OCI-LY7 (cell line): ENCODE measurements at regions not wholly inside any gene's neighbourhood (a gene's known extent, or its start where the extent isn't known, plus 50 kb on each side); places are given as distances from the start of the nearest gene placed in this dataset.

Source experiments
- BruUV-seq: library from RNA; stranded (reverse); fragments of 400-500 nt; replicated peaks from 2 replicates; lab custom pipeline; 2021; lab: Mats Ljungman, UMichigan
- CTCF ChIA-PET: fragments of 300-600 bp; sonication (Branson Sonifier 250); formaldehyde crosslinking; loops from one replicate; lab custom pipeline; 2022; ENCODE audit warnings: antibody characterized with exemption; ENCODE audit not compliant: unreplicated experiment; lab: Charles Lee
- POLR2A ChIA-PET: fragments of 300-600 bp; sonication (Branson Sonifier 250); formaldehyde crosslinking; loops from one replicate; lab custom pipeline; 2022; ENCODE audit warnings: antibody characterized with exemption; lab: Charles Lee
- DNase-seq: peaks from one replicate; pipeline ENCODE4 v3.0.0-alpha.2; 2015; ENCODE audit warnings: low spot score
- H2AFZ ChIP-seq: fragments of 200-600 bp; sonication (generic), shearing (Covaris generic); 2 replicates; pipeline ENCODE4 v1.6.1; 2014; ENCODE audit warnings: mild to moderate bottlenecking, antibody characterized with exemption, low read length, moderate library complexity
- H3K27ac ChIP-seq: fragments of 200-600 bp; sonication (generic); 2 replicates; pipeline ENCODE4 v1.5.1; 2014; ENCODE audit warnings: mixed run types, low read depth, mild to moderate bottlenecking, moderate library complexity, low read length, inconsistent platforms; ENCODE audit not compliant: poor library complexity, severe bottlenecking
- H3K36me3 ChIP-seq: fragments of 200-600 bp; sonication (generic); 2 replicates; pipeline ENCODE4 v1.6.1; 2014; ENCODE audit warnings: mild to moderate bottlenecking, antibody characterized with exemption, low read length, moderate library complexity, mixed read lengths; ENCODE audit not compliant: insufficient read depth
- H3K4me1 ChIP-seq: fragments of 200-600 bp; sonication (generic); 2 replicates; pipeline ENCODE4 v1.5.1; 2014; ENCODE audit warnings: mild to moderate bottlenecking, low read length; ENCODE audit not compliant: insufficient read depth, poor library complexity, severe bottlenecking
- H3K4me2 ChIP-seq: fragments of 200-600 bp; sonication (generic); 2 replicates; pipeline ENCODE4 v1.6.1; 2014; ENCODE audit warnings: mild to moderate bottlenecking, low read length
- H3K4me3 ChIP-seq: fragments of 200-600 bp; sonication (generic); 2 replicates; pipeline ENCODE4 v1.5.1; 2014; ENCODE audit warnings: mild to moderate bottlenecking, low read depth, low read length; ENCODE audit not compliant: poor library complexity, severe bottlenecking
- H3K79me2 ChIP-seq: fragments of 200-600 bp; sonication (generic); 2 replicates; pipeline ENCODE4 v1.6.1; 2016; ENCODE audit warnings: low read depth, mild to moderate bottlenecking, low read length, moderate library complexity, mixed read lengths; ENCODE audit not compliant: insufficient read depth
- H3K9me2 ChIP-seq: fragments of 200-600 bp; sonication (generic); 2 replicates; pipeline ENCODE4 v1.6.1; 2016; ENCODE audit warnings: mild to moderate bottlenecking, low read length, mixed read lengths; ENCODE audit not compliant: insufficient read depth
- H3K9me3 ChIP-seq: fragments of 200-600 bp; sonication (generic); 2 replicates; pipeline ENCODE4 v1.6.1; 2014; ENCODE audit warnings: mild to moderate bottlenecking, mixed run types, low read length, mixed read lengths
- H4K20me1 ChIP-seq: fragments of 200-600 bp; sonication (generic); 2 replicates; pipeline ENCODE4 v1.6.1; 2014; ENCODE audit warnings: mild to moderate bottlenecking, antibody characterized with exemption, low read length, moderate library complexity, mixed read lengths; ENCODE audit not compliant: insufficient read depth
- CTCF ChIP-seq: fragments of 200-600 bp; sonication (generic); conservative IDR thresholded peaks from 2 replicates; pipeline ENCODE4 v1.5.1; 2014; ENCODE audit warnings: mild to moderate bottlenecking, antibody characterized with exemption, low read length, moderate library complexity, mixed read lengths
- EZH2phosphoT487 ChIP-seq: fragments of 200-600 bp; sonication (generic); IDR thresholded peaks from 2 replicates; pipeline ENCODE4 v1.6.1; 2018; ENCODE audit warnings: low read depth, borderline replicate concordance, mild to moderate bottlenecking, mixed run types, antibody characterized with exemption, low read length, moderate library complexity, mixed read lengths
- intact Hi-C: fragments of 100-400 bp; cut with micrococcal nuclease; formaldehyde crosslinking; loops from one replicate; pipeline ENCODE4 v1.10.0; 2022; ENCODE audit not compliant: unreplicated experiment

- POLR2A ChIA-PET: no interaction called here
- BruUV-seq: no TSS peak
- H3K79me2 ChIP-seq: no peaks in the 10 kb centered on the region
Observed at GRCh38 chr2:851078-851477, 99.6 kb upstream of the SNTG2 start.

GRCh38 chr2:850429-850828 is 100.2 kb upstream of the SNTG2 start:
- POLR2A ChIA-PET: no interaction called here
- intact Hi-C loops: no loop called here
- no peaks in the 10 kb centered on the region for H3K79me2 ChIP-seq

More at GRCh38 chr2:851078-851477, 99.6 kb upstream of the SNTG2 start:
- no peak for TF ChIP-seq CTCF
- no peak for TF ChIP-seq EZH2phosphoT487
- CTCF ChIA-PET: no interaction called here
- no peak overlapping the region for H2AFZ ChIP-seq
- H4K20me1 ChIP-seq: no peaks in the 10 kb centered on the region
- DNase-seq: no peak
- H3K4me2 ChIP-seq: no peak overlapping the region
- H3K9me3 ChIP-seq: no peaks in the 10 kb centered on the region
- no peaks in the 10 kb centered on the region for H3K36me3 ChIP-seq
- H3K4me3 ChIP-seq: no peak overlapping the region
- no peaks in the 10 kb centered on the region for H3K4me1 ChIP-seq
- intact Hi-C loops: no loop called here
- no peaks in the 10 kb centered on the region for H3K9me2 ChIP-seq
- no peak overlapping the region for H3K27ac ChIP-seq

GRCh38 chr2:848099-848498 is 102.5 kb upstream of the SNTG2 start:
- BruUV-seq: no TSS peak
- no peak for DNase-seq

More at GRCh38 chr2:850429-850828, 100.2 kb upstream of the SNTG2 start:
- H3K9me2 ChIP-seq: no peaks in the 10 kb centered on the region
- no peak overlapping the region for H3K27ac ChIP-seq
- no peaks in the 10 kb centered on the region for H4K20me1 ChIP-seq
- BruUV-seq: no TSS peak
- no peak for TF ChIP-seq CTCF
- H3K4me2 ChIP-seq: no peak overlapping the region
- no peak overlapping the region for H3K4me3 ChIP-seq
- no peaks in the 10 kb centered on the region for H3K9me3 ChIP-seq
- no peak overlapping the region for H2AFZ ChIP-seq
- DNase-seq: no peak
- no peaks in the 10 kb centered on the region for H3K4me1 ChIP-seq
- CTCF ChIA-PET: no interaction called here
- no peaks in the 10 kb centered on the region for H3K36me3 ChIP-seq

More at GRCh38 chr2:848099-848498, 102.5 kb upstream of the SNTG2 start:
- Histone ChIP-seq H3K27ac (no peak overlapping the region), H3K4me2 (no peak overlapping the region), H3K4me1 (no peaks in the 10 kb centered on the region), H3K4me3 (no peak overlapping the region), H4K20me1 (no peaks in the 10 kb centered on the region), H3K36me3 (no peaks in the 10 kb centered on the region), H3K9me3 (no peaks in the 10 kb centered on the region), H3K79me2 (no peaks in the 10 kb centered on the region), H2AFZ (no peak overlapping the region), H3K9me2 (no peaks in the 10 kb centered on the region)
- TF ChIP-seq EZH2phosphoT487 (no peak), CTCF (no peak)
- ChIA-PET POLR2A (no interaction called here), CTCF (no interaction called here)
- intact Hi-C loops: no loop called here
